Thyroid gland (tissue), 4 donors: ENCODE measurements at regions not wholly inside any gene's neighbourhood (a gene's known extent, or its start where the extent isn't known, plus 50 kb on each side); places are given as distances from the start of the nearest gene placed in this dataset.
"Not testable (repeated sequence)": the region's sequence is repeated elsewhere in the genome, so short reads cannot be mapped to it uniquely, and the experiment has no call there.

Source experiments
- DNase-seq, 2 donors: peaks; one replicate each; pipeline ENCODE4 v3.0.0-alpha.2; 2019
- H3K27ac ChIP-seq, 3 donors: fragments of 200-600 bp; sonication (generic); 1 replicate in 2 of 3; 2 replicates in 1 of 3; pipeline ENCODE4 v1.5.1; 2016 to 2019; ENCODE audit warnings: mild to moderate bottlenecking in 1 of 3, moderate library complexity in 1 of 3
- H3K27me3 ChIP-seq: fragments of 200-600 bp; sonication (generic); one replicate; pipeline ENCODE4 v1.5.1; 2019
- H3K36me3 ChIP-seq, 2 donors: fragments of 200-600 bp; sonication (generic); one replicate each; pipeline ENCODE4 v1.5.1; 2016 to 2019
- H3K4me1 ChIP-seq, 2 donors: fragments of 200-600 bp; sonication (generic); one replicate each; pipeline ENCODE4 v1.5.1; 2017 to 2019
- H3K4me3 ChIP-seq, 3 donors: fragments of 200-600 bp; sonication (generic); replicated peaks in 1 of 3; 1 replicate in 2 of 3; 2 replicates in 1 of 3; pipeline ENCODE4 v1.5.1; 2016; ENCODE audit warnings: mild to moderate bottlenecking in 1 of 3
- H3K9me3 ChIP-seq: fragments of 200-600 bp; sonication (generic); one replicate; pipeline ENCODE4 v1.5.1; 2017
- CTCF ChIP-seq, 6 experiments: fragments of 200-600 bp in 3 of 6; fragments of 450-650 bp in 3 of 6; sonication (generic) in 3 of 6; IDR thresholded peaks; one replicate each; pipeline ENCODE4 v1.5.1; 2016 to 2019; ENCODE audit warnings: antibody characterized with exemption in 6 of 6, mild to moderate bottlenecking in 2 of 6, inconsistent platforms in 1 of 6, moderate library complexity in 1 of 6
- POLR2A ChIP-seq, 2 donors: fragments of 450-650 bp; IDR thresholded peaks; one replicate each; pipeline ENCODE4 v1.6.1; 2017; ENCODE audit warnings: antibody characterized with exemption in 2 of 2, mild to moderate bottlenecking in 2 of 2, moderate library complexity in 1 of 2
- WGBS, 2 donors: methylation state at CpG; one replicate each; pipeline ENCODE4 v1.1.5; 2017; 5-methylcytosine and 5-hydroxymethylcytosine counted together
- intact Hi-C: fragments of 100-400 bp; cut with DNase I; formaldehyde crosslinking; loops from one replicate; pipeline ENCODE4 v1.15.1; 2023

GRCh38 chr19:28618504-28618903 lies 594.4 kb downstream of the UQCRFS1 start:
- Histone ChIP-seq H3K27me3 (no peaks in the 10 kb centered on the region), H3K4me1 (no peaks in the 10 kb centered on the region), H3K9me3 (no peaks in the 10 kb centered on the region), H3K36me3 (no peaks in the 10 kb centered on the region), H3K4me3 (no peak overlapping the region), H3K27ac (no peak overlapping the region)
- intact Hi-C loops: no loop called here
- no peak for TF ChIP-seq POLR2A (IDR thresholded peaks at IDR 0.05)
- no peak for TF ChIP-seq CTCF (IDR thresholded peaks at IDR 0.05)
- DNase-seq: no peak
- 79 to 84% methylated on average over 4 of the region's 4 CpGs for whole genome bisulfite sequencing, 2 donors

DNA sequence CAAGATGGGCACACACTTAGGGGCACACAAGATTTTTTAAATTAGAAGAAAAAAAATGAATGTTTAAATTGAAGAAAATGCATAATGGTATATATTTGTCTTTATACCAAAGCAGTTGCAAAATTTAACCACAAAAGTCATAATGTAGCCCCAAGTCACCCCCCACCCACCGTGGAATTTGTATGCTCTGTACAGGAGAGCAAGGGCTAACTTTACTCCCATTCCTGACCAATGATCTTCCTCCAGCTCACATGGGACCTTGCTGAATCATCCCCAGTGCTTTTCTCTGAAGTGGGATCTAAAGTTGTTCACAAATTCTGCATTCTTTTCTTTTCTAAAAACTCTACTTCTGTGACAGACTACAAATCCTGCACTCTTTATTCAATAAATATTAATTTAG lies 597.0 kb downstream of the UQCRFS1 start:
- Histone ChIP-seq H3K9me3 (no peaks in the 10 kb centered on the region), H3K4me3 (no peak overlapping the region), H3K36me3 (no peaks in the 10 kb centered on the region), H3K4me1 (no peaks in the 10 kb centered on the region), H3K27me3 (no peaks in the 10 kb centered on the region), H3K27ac (no peak overlapping the region)
- WGBS, 2 donors: 74 to 76% methylated on average over 1 of the region's 1 CpG
- no peak for DNase-seq
- TF ChIP-seq CTCF (IDR thresholded peaks at IDR 0.05): no peak
- TF ChIP-seq POLR2A (IDR thresholded peaks at IDR 0.05): no peak
- intact Hi-C loops: no loop called here

GRCh38 chr19:28615546-28615916 lies 597.4 kb downstream of the UQCRFS1 start:
- Histone ChIP-seq H3K27ac (no peak overlapping the region), H3K4me3 (no peak overlapping the region)

GRCh38 chr19:28614634-28615545 lies 598.1 kb downstream of the UQCRFS1 start:
- no peaks in the 10 kb centered on the region for H3K4me1 ChIP-seq
- no peak for DNase-seq
- H3K36me3 ChIP-seq: no peaks in the 10 kb centered on the region
- WGBS, 2 donors: 87 to 95% methylated on average over 12 of the region's 12 CpGs
- H3K9me3 ChIP-seq: no peaks in the 10 kb centered on the region
- H3K27ac ChIP-seq: no peak overlapping the region
- H3K27me3 ChIP-seq: no peaks in the 10 kb centered on the region
- no peak overlapping the region for H3K4me3 ChIP-seq
- intact Hi-C loops: no loop called here
- TF ChIP-seq POLR2A (IDR thresholded peaks at IDR 0.05) (no peak), CTCF (IDR thresholded peaks at IDR 0.05) (no peak)

More at GRCh38 chr19:28615546-28615916, 597.4 kb downstream of the UQCRFS1 start:
- intact Hi-C loops: no loop called here
- Histone ChIP-seq H3K36me3 (no peaks in the 10 kb centered on the region), H3K4me1 (no peaks in the 10 kb centered on the region), H3K27me3 (no peaks in the 10 kb centered on the region), H3K9me3 (no peaks in the 10 kb centered on the region)
- 94 to 96% methylated on average over 3 of the region's 3 CpGs for WGBS, 2 donors
- no peak for DNase-seq
- TF ChIP-seq CTCF (IDR thresholded peaks at IDR 0.05) (no peak), POLR2A (IDR thresholded peaks at IDR 0.05) (no peak)

GRCh38 chr19:28612275-28612769 lies 600.6 kb downstream of the UQCRFS1 start:
- H3K9me3 ChIP-seq: no peaks in the 10 kb centered on the region
- no peaks in the 10 kb centered on the region for H3K36me3 ChIP-seq
- 80 to 87% methylated on average over 8 of the region's 8 CpGs for WGBS, 2 donors
- H3K27me3 ChIP-seq: no peaks in the 10 kb centered on the region
- H3K4me1 ChIP-seq: no peaks in the 10 kb centered on the region
- H3K4me3 ChIP-seq: no peak overlapping the region
- TF ChIP-seq CTCF (IDR thresholded peaks at IDR 0.05) (no peak), POLR2A (IDR thresholded peaks at IDR 0.05) (no peak)
- intact Hi-C loops: no loop called here
- no peak overlapping the region for H3K27ac ChIP-seq
- DNase-seq: no peak

DNA sequence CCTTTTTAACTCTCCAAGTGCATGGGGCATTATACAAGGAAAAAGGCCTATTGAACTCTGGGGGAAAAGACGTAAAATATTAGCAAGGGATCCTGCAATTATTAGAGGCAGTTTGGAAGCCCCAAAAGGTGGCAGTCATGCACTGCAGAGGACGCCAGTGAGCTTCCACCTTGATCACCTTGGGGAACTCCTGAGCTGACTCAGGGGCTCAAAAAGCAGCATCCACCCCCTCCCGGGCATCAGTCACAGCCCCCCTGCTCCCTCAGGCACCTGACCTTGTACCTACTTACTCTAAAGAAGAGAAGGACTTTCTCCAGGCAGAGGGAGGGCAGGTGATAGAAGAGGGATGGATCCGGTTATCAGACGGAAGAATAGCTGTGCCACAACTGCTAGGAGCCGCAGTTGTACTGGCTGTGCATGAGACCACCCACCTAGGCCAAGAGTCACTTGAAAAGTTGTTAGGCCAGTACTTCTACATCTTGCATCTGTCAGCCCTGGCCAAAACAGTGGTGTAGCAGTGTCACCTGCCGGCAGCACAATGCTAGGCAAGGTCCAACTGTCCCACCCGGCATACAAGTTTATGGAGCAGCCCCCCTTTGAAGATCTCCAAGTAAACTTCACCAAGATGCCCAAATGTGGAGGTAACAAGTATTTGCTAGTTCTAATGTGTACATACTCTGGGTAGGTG lies 601.6 kb downstream of the UQCRFS1 start:
- H3K4me3 ChIP-seq, H3K9me3 ChIP-seq, DNase-seq, H3K27ac ChIP-seq, H3K27me3 ChIP-seq, H3K4me1 ChIP-seq, intact Hi-C loops, H3K36me3 ChIP-seq: not testable (repeated sequence)
- WGBS, 2 donors: 69 to 70% methylated on average over 7 to 8 of the region's 8 CpGs
